Stimulated activated CD4-positive, alpha-beta T cell treated with anti-CD3 and anti-CD28 coated beads, Interleukin-1b, Interleukin-23, amount 100 ng/mL, for 48 hours (primary cell): ENCODE measurements at regions not wholly inside any gene's neighbourhood (a gene's known extent, or its start where the extent isn't known, plus 50 kb on each side); places are given as distances from the start of the nearest gene placed in this dataset.
"Not testable (repeated sequence)": the region's sequence is repeated elsewhere in the genome, so short reads cannot be mapped to it uniquely, and the experiment has no call there.

ENCODE experiments used
- DNase-seq: peaks from one replicate; pipeline ENCODE4 v3.0.0-alpha.2; 2020

- no peak for DNase-seq
These were observed 156.5 kb upstream of the SGCD start for GRCh38 chr5:156170351-156170961.

GRCh38 chr5:156174225-156174624, 152.7 kb upstream of the SGCD start:
- DNase-seq, result no peak

GRCh38 chr5:156178117-156178516, 148.8 kb upstream of the SGCD start:
- DNase-seq, result no peak

- DNase-seq, result no peak
These were observed 145.3 kb upstream of the SGCD start for GRCh38 chr5:156181656-156182055.

GRCh38 chr5:156182174-156182967, 144.6 kb upstream of the SGCD start:
- no peak for DNase-seq

- no peak for DNase-seq
These were observed 140.2 kb upstream of the SGCD start for GRCh38 chr5:156186760-156187159.

- no peak for DNase-seq
These were observed 138.9 kb upstream of the SGCD start for GRCh38 chr5:156188016-156188415.

- DNase-seq, result no peak
These were observed 137.3 kb upstream of the SGCD start for GRCh38 chr5:156189628-156190027.

GRCh38 chr5:156191547-156191946, 135.4 kb upstream of the SGCD start:
- DNase-seq, result no peak

- DNase-seq, result no peak
These were observed 129.8 kb upstream of the SGCD start for GRCh38 chr5:156197042-156197635.

GRCh38 chr5:156199045-156199444, 127.9 kb upstream of the SGCD start:
- no peak for DNase-seq

- DNase-seq, result no peak
These were observed 125.8 kb upstream of the SGCD start for GRCh38 chr5:156200938-156201787.

GRCh38 chr5:156201788-156202403, 125.1 kb upstream of the SGCD start:
- DNase-seq, result no peak

GRCh38 chr5:156208271-156208670, 118.7 kb upstream of the SGCD start:
- no peak for DNase-seq

GRCh38 chr5:156218367-156219158, 108.4 kb upstream of the SGCD start:
- no peak for DNase-seq

GRCh38 chr5:156219483-156220005, 107.4 kb upstream of the SGCD start:
- no peak for DNase-seq

GRCh38 chr5:156221816-156222215, 105.1 kb upstream of the SGCD start:
- no peak for DNase-seq

- no peak for DNase-seq
These were observed 103.4 kb upstream of the SGCD start for GRCh38 chr5:156223547-156223946.

- not testable (repeated sequence) for DNase-seq
These were observed 100.5 kb upstream of the SGCD start for GRCh38 chr5:156226485-156226884.

- no peak for DNase-seq
These were observed 96.1 kb upstream of the SGCD start for GRCh38 chr5:156230887-156231286.

- DNase-seq, result no peak
These were observed 94.6 kb upstream of the SGCD start for GRCh38 chr5:156232251-156232869.
